Naive B cell (primary cell): ENCODE measurements at regions not wholly inside any gene's neighbourhood (a gene's known extent, or its start where the extent isn't known, plus 50 kb on each side); places are given as distances from the start of the nearest gene placed in this dataset.
"Not testable (repeated sequence)": the region's sequence is repeated elsewhere in the genome, so short reads cannot be mapped to it uniquely, and the experiment has no call there.

Source experiments
- ATAC-seq, 2 donors: fragments of 150-1000 bp; cut with Tn5 transposase; 2 replicates each; pipeline ENCODE4 v1.10.0; 2021; ENCODE audit warnings: low read depth in 2 of 2, mild to moderate bottlenecking in 2 of 2, moderate library complexity in 2 of 2
- DNase-seq: peaks from one replicate; pipeline ENCODE4 v3.0.0; 2022
- H3K27ac Mint-ChIP-seq, 6 donors: one replicate each; pipeline ENCODE4 v1.8.0; 2020 to 2022; ENCODE audit warnings: mild to moderate bottlenecking in 6 of 6, mixed read lengths in 6 of 6, moderate library complexity in 5 of 6, inconsistent platforms in 2 of 6
- H3K27me3 Mint-ChIP-seq, 3 donors: one replicate each; pipeline ENCODE4 v1.8.0; 2021 to 2022; ENCODE audit warnings: mixed read lengths in 3 of 3, mild to moderate bottlenecking in 1 of 3
- H3K36me3 Mint-ChIP-seq, 2 donors: one replicate each; pipeline ENCODE4 v1.8.0; 2020 to 2022; ENCODE audit warnings: mixed read lengths in 2 of 2, inconsistent platforms in 1 of 2, mild to moderate bottlenecking in 1 of 2
- H3K4me1 Mint-ChIP-seq, 3 donors: one replicate each; pipeline ENCODE4 v1.8.0; 2020 to 2022; ENCODE audit warnings: mixed read lengths in 3 of 3, inconsistent platforms in 1 of 3, mild to moderate bottlenecking in 1 of 3, moderate library complexity in 1 of 3
- H3K4me3 Mint-ChIP-seq, 8 donors: one replicate each; pipeline ENCODE4 v1.8.0; 2020 to 2022; ENCODE audit warnings: mild to moderate bottlenecking in 8 of 8, mixed read lengths in 8 of 8, moderate library complexity in 8 of 8, inconsistent platforms in 2 of 8
- H3K9me3 Mint-ChIP-seq, 7 donors: one replicate each; pipeline ENCODE4 v1.8.0; 2020 to 2022; ENCODE audit warnings: mixed read lengths in 7 of 7, mild to moderate bottlenecking in 5 of 7, inconsistent platforms in 2 of 7, moderate library complexity in 1 of 7

DNA sequence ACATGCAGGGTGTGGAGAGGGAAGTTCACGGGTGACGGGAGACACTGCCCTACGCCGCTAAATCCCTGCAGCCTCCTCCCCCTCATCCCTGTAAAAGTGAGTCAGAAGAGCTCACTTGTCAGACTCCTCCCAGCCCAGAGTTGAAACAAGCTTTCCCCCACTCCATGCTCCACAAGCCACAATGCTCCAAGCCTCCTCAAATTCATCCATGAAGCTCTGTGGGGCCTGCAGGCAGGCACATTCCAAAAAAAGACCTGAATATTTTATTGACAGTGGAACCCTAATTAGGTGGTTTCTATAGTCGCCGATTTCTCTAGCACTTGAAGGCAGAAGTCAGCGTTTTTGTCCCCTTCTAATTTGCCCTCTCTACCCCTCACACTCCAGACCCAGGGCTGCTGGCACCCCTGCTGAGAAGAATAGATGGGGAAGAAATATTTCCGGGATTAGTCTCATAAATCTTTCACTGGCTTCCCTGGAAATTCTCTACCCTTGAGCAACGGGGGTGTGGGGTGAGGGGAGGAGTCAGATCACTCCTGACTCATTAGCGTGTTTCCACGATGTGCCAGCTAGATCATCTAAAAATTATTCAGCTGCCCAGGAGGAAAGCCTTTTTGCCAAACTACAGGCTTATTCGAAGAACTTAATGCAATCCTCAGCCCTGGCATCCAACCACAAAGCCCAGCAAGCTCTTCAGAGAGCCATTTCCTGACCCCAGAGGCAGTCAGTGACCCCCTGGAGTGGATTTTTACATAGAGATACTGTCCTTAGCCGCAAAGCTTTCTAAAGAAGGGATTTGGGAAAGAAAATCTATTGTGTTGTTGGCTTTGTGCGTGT lies 97.1 kb downstream of the ENC1 start:
- Mint-ChIP-seq H3K36me3 (no peaks in the 10 kb centered on the region), H3K27ac (peak overlapping the region in 1 of 6 donors; percentile 55), H3K27me3 (peaks cover 6 to 15% (median 9%) of the 10 kb centered on the region in 3 donors), H3K4me3 (no peak overlapping the region), H3K9me3 (no peaks in the 10 kb centered on the region), H3K4me1 (no peaks in the 10 kb centered on the region)
- DNase-seq (no peak), ATAC-seq (no peak)

DNA sequence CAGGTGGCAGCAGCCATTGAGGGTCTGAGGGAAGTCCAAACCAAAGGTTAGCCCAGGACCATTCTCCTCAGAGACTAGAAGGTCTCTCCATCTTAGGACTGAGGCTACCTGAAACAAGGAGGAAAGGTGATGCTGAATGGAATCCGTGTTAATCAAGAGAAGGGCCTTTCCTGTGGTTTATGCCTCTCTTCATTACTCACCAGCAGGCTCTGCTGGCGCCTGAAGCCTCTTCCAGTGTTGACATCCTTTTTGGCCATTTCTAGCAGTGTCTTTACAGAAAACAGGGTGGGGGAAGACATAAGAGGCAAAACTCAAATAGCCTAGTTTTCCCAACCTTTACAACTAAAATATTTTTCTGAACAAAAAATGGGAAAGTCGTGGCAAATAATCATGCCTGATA lies 98.0 kb downstream of the ENC1 start:
- Mint-ChIP-seq H3K27me3 (peaks cover 9 to 22% (median 14%) of the 10 kb centered on the region in 3 donors), H3K4me1 (no peaks in the 10 kb centered on the region), H3K27ac (peak overlapping the region in 1 of 6 donors; percentile 24), H3K9me3 (no peaks in the 10 kb centered on the region), H3K36me3 (no peaks in the 10 kb centered on the region), H3K4me3 (no peak overlapping the region)
- no peak for DNase-seq
- no peak for ATAC-seq

DNA sequence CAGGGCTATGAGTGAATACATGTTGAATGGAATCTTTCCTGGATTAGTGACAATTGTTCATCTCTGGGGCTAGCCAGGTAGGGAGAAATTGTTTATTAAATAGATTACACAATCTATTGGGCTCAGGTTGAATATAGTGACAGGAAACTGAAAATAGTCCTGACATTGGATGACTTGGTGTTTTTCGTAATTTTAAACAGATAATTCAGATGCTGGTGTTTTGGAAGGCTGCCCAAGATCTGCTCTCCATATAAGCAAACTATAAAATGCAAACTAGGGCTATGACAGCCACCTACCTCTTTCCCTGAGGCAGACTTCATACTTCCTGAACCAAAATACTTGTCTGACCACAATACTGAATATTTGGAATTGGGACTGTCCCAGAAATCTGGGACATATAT lies 99.1 kb downstream of the ENC1 start:
- ATAC-seq (no peak), DNase-seq (no peak)
- Mint-ChIP-seq H3K36me3 (no peaks in the 10 kb centered on the region), H3K4me1 (no peaks in the 10 kb centered on the region), H3K27me3 (peaks cover 9 to 22% (median 14%) of the 10 kb centered on the region in 3 donors), H3K27ac (no peak overlapping the region), H3K9me3 (peaks cover 0 to 1% (median 0%) of the 10 kb centered on the region in 7 donors), H3K4me3 (no peak overlapping the region)

GRCh38 chr5:74540622-74541021 lies 99.9 kb downstream of the ENC1 start:
- peaks cover 9 to 22% (median 14%) of the 10 kb centered on the region in 3 donors for H3K27me3 Mint-ChIP-seq
- no peaks in the 10 kb centered on the region for H3K4me1 Mint-ChIP-seq
- ATAC-seq (no peak), DNase-seq (no peak)
- no peaks in the 10 kb centered on the region for H3K36me3 Mint-ChIP-seq
- H3K9me3 Mint-ChIP-seq, result peaks cover 0 to 4% (median 2%) of the 10 kb centered on the region in 7 donors
- no peak overlapping the region for H3K27ac Mint-ChIP-seq
- no peak overlapping the region for H3K4me3 Mint-ChIP-seq

- Mint-ChIP-seq H3K27me3 (peaks cover 9 to 22% (median 14%) of the 10 kb centered on the region in 3 donors), H3K36me3 (no peaks in the 10 kb centered on the region), H3K4me1 (no peaks in the 10 kb centered on the region), H3K4me3 (no peak overlapping the region), H3K27ac (no peak overlapping the region), H3K9me3 (peaks cover 0 to 8% (median 5%) of the 10 kb centered on the region in 7 donors)
- ATAC-seq (no peak), DNase-seq (no peak)
Observed at GRCh38 chr5:74539986-74540385, 100.5 kb downstream of the ENC1 start.

DNA sequence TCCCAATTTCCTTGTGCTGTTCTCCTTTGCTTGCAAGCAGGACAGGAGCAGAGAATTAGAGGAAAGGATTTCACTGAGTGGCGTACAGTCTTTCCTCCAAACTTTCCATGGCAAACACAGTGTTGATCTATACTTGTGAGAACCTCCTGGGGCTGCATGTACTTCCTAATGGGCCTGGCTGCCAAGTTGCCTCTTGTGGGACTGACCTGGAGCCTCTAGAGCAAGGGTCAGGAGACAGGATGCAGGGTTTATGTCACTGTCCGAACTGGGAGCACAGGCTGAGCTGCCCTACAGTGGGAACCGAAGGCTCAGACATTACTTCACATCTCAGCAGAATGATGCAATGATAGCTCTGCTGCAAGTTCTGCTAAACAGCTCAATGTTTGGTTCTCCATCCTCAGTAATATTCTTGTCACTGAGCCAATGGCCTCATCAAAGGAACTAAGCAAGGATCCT lies 102.3 kb downstream of the ENC1 start:
- Mint-ChIP-seq H3K36me3 (peaks cover 0 to 3% of the 10 kb centered on the region in 2 donors), H3K27me3 (peaks cover 8 to 13% (median 11%) of the 10 kb centered on the region in 3 donors), H3K4me1 (no peaks in the 10 kb centered on the region), H3K4me3 (no peak overlapping the region), H3K9me3 (peaks cover 7 to 26% (median 18%) of the 10 kb centered on the region in 7 donors), H3K27ac (no peak overlapping the region)
- ATAC-seq (no peak), DNase-seq (no peak)

- H3K4me1 Mint-ChIP-seq, result no peaks in the 10 kb centered on the region
- H3K9me3 Mint-ChIP-seq, result peaks cover 11 to 35% (median 23%) of the 10 kb centered on the region in 7 donors
- peaks cover 4 to 13% (median 8%) of the 10 kb centered on the region in 3 donors for H3K27me3 Mint-ChIP-seq
- H3K4me3 Mint-ChIP-seq, result no peak overlapping the region
- H3K36me3 Mint-ChIP-seq, result peaks cover 4 to 9% of the 10 kb centered on the region in 2 donors
- DNase-seq (no peak), ATAC-seq (no peak)
- H3K27ac Mint-ChIP-seq, result no peak overlapping the region
Observed at GRCh38 chr5:74536658-74537057, 103.9 kb downstream of the ENC1 start.

- DNase-seq, result no peak
- Mint-ChIP-seq H3K4me3 (no peak overlapping the region), H3K4me1 (no peaks in the 10 kb centered on the region), H3K27me3 (peaks cover 4 to 13% (median 8%) of the 10 kb centered on the region in 3 donors), H3K36me3 (peaks cover 5 to 9% of the 10 kb centered on the region in 2 donors), H3K27ac (no peak overlapping the region), H3K9me3 (peaks cover 11 to 35% (median 23%) of the 10 kb centered on the region in 7 donors)
- no peak for ATAC-seq
Observed at GRCh38 chr5:74535926-74536325, 104.6 kb downstream of the ENC1 start.

GRCh38 chr5:74534397-74535129 lies 106.0 kb downstream of the ENC1 start:
- Mint-ChIP-seq H3K27ac (no peak overlapping the region), H3K27me3 (peaks cover 3 to 13% (median 8%) of the 10 kb centered on the region in 3 donors), H3K4me1 (no peaks in the 10 kb centered on the region), H3K36me3 (peaks cover 5 to 9% of the 10 kb centered on the region in 2 donors), H3K9me3 (peaks cover 11 to 35% (median 23%) of the 10 kb centered on the region in 7 donors), H3K4me3 (no peak overlapping the region)
- ATAC-seq (no peak), DNase-seq (no peak)

DNA sequence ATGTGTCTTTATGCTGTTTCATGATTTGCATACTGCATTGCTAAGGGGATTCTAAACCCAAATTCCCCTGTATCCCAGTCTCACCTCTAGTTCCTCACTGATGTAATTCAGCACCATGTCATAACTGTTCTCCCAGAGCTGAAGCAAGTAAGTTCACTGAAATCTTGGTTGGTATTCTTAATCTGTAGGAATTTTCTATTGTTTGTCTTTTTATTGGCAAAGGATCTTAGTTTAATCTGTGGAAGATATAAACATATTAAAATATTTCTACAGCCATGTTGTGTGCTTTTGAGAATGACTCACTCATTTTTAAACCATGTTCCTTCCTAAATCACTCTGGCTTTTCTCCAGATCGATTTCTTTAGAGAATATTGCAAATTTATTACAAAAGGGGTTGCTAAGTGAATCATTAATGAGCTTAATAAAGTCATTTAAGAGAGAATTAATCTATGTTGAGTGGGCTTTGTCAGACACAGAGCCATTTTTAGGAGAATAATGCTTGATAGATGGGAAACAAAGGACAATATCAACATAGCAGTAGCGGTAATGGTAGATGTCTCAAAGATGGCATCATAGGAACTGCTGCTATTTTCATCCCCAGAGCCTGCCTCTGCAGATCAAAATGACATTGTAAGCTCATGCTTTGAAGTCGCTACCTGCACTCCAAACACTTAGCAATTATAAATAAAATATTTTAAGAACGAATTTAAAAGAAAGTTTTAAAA lies 110.0 kb downstream of the ENC1 start:
- no peak for ATAC-seq
- H3K36me3 Mint-ChIP-seq, result peaks cover 5 to 9% of the 10 kb centered on the region in 2 donors
- H3K4me3 Mint-ChIP-seq, result no peak overlapping the region
- no peak overlapping the region for H3K27ac Mint-ChIP-seq
- peaks cover 0 to 6% (median 6%) of the 10 kb centered on the region in 3 donors for H3K27me3 Mint-ChIP-seq
- no peak for DNase-seq
- H3K9me3 Mint-ChIP-seq, result peaks cover 11 to 31% (median 20%) of the 10 kb centered on the region in 7 donors
- no peaks in the 10 kb centered on the region for H3K4me1 Mint-ChIP-seq

- ATAC-seq (no peak), DNase-seq (no peak)
- no peak overlapping the region for H3K4me3 Mint-ChIP-seq
- peaks cover 10 to 31% (median 20%) of the 10 kb centered on the region in 7 donors for H3K9me3 Mint-ChIP-seq
- peaks cover 5 to 17% of the 10 kb centered on the region in 2 donors for H3K36me3 Mint-ChIP-seq
- no peaks in the 10 kb centered on the region for H3K4me1 Mint-ChIP-seq
- no peak overlapping the region for H3K27ac Mint-ChIP-seq
- H3K27me3 Mint-ChIP-seq, result peaks cover 0 to 6% (median 6%) of the 10 kb centered on the region in 3 donors
Observed at GRCh38 chr5:74529101-74529500, 111.4 kb downstream of the ENC1 start.

DNA sequence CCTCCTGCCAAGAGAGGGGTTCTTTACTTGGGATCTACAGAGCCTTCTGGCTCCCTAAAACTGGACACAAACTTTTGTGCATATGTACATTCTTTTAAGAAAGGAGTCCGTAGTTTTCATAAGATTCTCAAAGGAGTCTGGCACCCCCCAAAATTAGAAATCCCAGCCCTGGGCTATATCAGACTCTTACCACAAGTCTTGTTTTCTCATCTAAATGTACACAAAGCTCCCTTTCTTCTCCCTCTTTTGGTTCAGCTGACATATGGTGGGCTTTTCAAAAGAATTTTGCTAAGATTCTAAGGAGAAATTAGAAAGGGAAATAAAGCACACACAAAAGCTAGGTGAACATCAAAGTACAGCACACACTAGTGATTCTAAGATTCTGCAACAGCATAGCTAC lies 114.4 kb downstream of the ENC1 start:
- Mint-ChIP-seq H3K27ac (no peak overlapping the region), H3K4me1 (no peaks in the 10 kb centered on the region), H3K27me3 (peaks cover 0 to 6% (median 0%) of the 10 kb centered on the region in 3 donors), H3K4me3 (no peak overlapping the region), H3K36me3 (peaks cover 7 to 23% of the 10 kb centered on the region in 2 donors), H3K9me3 (peaks cover 5 to 29% (median 22%) of the 10 kb centered on the region in 7 donors)
- ATAC-seq, result no peak
- DNase-seq, result no peak

DNA sequence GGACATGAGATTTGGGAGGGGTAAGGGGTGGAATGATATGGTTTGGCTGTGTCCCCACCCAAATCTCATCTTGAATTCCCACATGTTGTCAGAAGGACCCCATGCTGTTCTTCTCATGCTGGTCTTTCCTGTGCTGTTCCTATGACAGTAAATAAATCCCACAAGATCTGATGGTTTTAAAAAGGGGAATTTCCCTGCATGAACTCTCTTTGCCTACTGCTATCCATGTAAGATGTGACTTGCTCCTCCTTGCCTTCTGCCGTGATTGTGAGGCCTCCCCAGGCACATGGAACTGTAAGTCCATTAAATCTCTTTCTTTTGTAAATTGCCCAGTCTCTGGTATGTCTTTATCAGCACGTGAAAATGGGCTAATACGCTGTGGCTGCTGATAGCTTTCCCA lies 115.8 kb downstream of the ENC1 start:
- DNase-seq, H3K27me3 Mint-ChIP-seq, ATAC-seq, H3K4me3 Mint-ChIP-seq, H3K27ac Mint-ChIP-seq, H3K4me1 Mint-ChIP-seq: not testable (repeated sequence)
- Mint-ChIP-seq H3K36me3 (peaks cover 7 to 23% of the 10 kb centered on the region in 2 donors), H3K9me3 (peaks cover 5 to 29% (median 22%) of the 10 kb centered on the region in 7 donors)
